Fibroblast of the conjunctiva (primary cell): ENCODE measurements at regions not wholly inside any gene's neighbourhood (a gene's known extent, or its start where the extent isn't known, plus 50 kb on each side); places are given as distances from the start of the nearest gene placed in this dataset.

ENCODE experiments used
- DNase-seq: peaks from one replicate; pipeline ENCODE4 v3.0.0-alpha.2; 2010; ENCODE audit warnings: low read depth

DNA sequence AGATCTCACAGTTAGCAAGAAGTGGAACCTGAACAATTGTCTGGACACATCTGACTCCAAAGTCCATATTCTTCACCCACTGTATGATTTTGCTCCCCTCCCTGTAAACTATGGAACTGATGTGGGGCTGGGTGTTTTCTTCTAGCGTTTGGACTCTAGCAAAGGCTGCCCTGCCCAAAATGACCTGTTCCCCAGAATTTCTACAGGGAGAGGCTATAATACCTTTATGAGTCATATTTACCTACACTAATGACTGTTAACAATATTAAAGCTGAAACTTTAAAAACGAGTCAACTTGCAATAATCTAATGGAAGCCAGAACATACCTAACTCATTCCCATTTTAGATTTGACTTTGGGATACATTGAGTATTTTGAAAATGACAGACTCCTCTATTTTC lies 531.2 kb upstream of the CFAP20DC start:
- no peak for DNase-seq

DNA sequence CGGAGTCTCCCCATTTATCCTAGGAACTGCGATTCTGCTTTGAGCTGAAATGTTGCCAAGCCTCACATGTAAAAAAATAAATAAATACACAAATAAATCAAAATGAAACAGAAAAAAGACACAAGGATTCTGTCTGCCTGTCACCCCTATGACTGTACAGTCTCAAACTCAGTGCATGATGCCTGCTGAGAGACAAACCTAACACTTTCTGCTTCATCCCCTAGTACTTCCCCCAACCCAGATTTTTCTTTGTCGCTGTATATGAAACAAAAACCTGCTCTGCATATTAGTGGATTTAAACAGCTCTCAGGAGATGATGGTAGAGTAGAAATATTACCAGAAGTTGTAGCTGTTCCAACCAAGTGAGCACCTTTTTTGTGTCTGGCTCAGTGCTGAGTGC lies 530.7 kb upstream of the CFAP20DC start:
- no peak for DNase-seq

DNA sequence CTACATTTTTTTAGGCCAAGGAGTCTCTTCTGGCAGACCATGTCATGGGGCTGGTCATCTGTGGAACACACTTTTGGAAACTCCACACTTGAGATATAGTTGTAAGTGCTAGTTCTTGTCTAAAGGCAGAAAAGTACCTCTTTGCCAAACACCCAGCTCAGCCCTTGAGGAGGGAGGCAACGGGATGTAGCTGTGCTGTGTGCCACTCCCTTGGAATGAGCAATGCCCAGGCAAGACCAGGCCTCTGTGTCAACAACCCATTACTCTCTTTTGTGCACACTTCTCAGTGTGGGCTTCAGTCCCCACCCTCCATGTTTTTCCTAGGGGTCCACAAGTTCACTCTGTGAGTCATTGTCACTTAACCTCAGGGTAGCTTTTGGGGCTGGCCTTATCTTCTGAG lies 528.3 kb upstream of the CFAP20DC start:
- DNase-seq = no peak

DNA sequence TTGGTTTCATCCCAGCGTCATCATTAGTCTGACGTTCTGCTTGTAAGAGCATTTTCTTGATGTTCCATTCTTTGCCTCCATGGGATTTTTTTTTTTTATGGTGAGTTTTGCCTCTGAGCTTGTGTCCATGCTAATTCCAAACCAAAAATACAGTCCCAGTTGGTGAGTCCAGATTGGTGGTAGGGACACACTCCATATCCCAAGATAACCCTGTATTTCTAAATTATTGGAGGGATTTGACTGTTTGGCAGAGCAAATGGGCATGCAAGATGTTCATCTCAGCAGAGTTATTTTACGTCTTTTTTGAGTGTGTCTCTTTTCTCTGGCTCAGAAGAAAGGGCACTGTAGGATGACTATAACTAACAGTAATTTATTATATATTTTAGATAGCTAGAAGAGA lies 526.8 kb upstream of the CFAP20DC start:
- no peak for DNase-seq

DNA sequence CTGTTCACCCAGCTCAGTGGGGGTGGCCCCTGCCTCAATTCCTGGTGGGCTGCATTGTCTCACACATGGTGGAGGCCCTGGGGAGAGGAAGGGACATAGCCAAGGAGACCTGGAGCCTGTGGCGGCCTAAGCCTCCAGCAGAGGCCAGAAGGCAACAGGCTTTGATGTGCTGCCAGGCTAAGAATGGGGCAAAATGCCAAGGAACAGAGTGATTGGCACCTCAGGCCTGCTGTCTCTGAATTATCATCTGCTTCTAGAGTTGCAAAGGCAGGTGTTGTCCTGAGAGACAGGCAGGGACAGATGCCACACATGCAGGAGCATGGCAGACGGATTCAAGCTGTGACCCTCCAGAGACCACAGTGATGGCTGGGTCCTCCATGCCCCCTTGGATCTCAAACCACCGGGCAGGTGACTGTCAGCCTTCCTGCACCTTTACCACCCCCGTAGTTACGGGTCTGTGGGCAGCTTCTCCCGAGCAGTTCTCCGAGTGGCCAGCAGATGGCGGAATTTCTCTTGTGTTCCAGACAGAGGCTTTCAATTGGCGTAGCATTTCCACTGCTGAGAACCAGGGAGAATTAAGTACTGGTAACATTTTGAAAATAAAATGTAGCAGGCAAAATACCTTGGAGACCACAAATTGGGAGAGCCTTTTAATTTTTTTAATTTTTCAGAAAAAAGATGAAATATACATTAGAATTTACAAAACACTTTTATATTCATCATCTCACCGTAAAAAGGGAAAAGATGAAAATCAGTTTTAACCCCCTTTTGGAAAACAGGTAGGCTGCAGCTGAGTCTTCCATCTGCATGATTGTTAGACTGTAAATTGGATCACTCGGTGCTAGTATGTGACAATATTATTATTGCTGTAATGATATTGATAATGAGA lies 525.5 kb upstream of the CFAP20DC start:
- peak; percentile 66 for DNase-seq

DNA sequence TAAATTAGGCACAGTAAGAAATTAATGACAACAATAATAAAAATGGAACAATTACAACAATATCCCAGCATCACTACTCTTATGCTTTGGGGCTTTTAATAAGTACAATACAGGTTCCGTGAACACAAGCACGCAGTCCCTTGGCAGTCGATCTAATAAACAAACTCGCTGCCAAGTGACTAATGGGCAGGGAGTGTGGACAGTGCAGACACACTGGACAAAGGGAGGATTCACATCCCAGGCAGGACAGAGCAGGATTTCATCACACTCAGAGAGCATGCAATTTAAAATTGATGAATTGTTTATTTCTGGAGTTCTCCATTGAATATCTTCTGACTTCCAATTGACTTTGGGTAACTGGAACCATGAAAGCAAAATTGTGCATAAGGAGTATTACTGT lies 524.1 kb upstream of the CFAP20DC start:
- DNase-seq = peak; percentile 90

DNA sequence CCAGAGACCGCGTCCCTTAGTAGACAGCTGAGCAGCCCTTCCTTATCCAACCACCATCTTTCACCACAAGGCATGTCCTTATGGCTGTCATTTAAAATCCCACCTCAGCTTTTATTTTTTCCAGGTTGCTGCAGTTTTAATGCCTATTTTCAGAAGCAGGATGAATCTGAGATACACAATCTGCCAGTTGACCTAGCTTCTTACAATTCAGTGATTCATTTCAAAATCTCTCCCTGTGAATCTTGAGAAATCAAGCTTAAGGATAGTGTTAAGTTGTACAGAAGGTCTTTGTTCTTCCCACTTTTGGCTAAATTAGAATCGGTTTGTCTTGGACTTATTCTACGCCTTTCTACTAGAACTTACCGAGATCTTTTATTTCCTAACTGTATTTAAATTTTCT lies 522.3 kb upstream of the CFAP20DC start:
- no peak for DNase-seq

DNA sequence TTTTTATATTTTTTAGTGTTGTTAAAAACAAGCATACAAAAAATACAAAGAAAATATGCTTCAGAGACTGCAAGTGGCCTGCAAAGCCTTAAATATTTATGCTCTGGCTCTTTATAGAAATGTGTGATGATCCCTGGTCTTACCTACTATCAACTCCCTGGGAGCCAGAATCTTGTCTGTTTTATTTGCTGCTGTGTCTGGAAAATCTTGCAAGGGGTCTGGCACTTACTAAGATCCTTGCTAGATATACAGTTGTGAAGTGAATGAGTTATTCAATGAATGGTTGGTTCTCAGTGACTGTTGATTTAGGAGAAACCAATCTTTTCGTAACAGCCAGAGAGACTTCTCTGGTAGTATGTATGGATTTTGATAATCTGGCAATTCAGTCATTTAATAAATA lies 521.0 kb upstream of the CFAP20DC start:
- DNase-seq = no peak

DNA sequence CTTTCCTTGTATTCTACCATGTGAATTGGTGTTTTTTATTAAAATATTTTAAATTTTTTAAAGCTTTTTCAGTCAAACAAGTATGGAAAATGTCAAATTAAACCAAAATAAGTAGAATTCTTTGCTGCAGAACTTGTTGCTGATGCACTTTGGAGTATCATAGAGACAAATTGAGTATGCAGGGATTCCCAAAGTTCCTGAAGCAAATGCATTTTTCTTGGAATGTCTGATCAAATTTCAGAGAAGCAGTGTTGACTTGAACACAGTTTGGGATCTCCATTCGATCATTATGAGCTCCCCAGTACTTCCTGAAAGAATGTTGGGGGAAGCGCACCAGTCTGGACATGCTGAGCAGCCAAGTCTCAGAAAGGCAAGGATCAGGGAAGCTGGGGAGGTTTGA lies 517.8 kb upstream of the CFAP20DC start:
- DNase-seq = no peak

DNA sequence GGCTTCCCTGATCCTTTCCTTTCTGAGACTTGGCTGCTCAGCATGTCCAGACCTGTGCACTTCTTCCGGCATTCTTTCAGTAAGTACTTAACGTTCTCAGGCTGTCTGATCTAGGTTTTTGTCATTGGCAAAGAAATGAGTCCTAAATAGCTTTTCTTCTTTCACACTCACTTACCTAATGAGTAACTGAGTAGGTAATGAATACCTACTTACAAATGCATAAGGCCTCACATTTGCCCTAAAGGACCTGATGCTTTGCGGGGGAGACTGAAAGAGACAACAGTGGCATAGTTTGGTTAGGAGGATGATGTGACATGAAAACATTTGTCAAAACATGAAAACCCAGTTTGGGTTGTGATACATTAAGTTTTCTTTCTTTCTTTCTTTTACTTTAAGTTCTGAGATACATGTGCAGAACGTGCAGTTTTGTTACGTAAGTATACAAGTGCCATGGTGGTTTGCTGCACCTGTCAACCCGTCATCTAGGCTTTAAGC lies 516.7 kb upstream of the CFAP20DC start:
- DNase-seq = no peak

DNA sequence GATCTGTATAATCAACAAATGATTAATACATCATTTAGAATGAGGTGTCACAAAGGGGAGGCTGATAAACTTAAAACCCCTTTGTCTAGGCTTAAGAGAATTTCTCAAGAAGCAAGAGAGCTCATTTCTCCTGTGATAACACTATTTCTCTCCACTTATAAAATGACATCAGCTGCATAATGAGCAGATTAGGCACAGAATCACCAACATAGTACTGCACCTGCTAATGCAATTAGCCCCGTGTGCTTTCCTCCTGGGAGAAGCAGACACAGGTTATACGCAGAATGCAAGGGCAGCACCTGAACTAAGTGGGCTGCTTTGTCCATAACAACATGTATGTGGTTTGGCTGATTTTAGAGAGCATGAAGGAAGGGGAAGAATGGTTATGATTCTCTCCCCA lies 515.3 kb upstream of the CFAP20DC start:
- no peak for DNase-seq

DNA sequence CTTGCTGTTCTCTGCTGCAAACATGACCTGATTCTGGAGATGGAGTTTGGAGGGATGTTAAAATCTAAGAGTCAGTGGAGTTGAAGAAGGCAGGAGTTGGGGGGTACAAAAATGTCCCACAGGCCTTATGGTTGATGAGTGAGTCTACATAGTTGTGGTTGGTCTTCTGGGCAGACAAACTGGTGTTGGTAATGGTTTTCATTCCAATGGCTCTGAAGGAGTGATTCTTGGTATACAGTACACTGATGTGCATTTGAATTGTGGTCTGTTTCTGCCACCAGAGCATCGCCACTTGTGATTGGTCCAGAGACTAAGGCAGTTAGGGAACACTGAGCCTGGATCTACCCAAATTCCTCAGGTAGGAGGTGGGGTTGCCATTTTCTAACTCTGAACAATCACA lies 514.1 kb upstream of the CFAP20DC start:
- DNase-seq = no peak

DNA sequence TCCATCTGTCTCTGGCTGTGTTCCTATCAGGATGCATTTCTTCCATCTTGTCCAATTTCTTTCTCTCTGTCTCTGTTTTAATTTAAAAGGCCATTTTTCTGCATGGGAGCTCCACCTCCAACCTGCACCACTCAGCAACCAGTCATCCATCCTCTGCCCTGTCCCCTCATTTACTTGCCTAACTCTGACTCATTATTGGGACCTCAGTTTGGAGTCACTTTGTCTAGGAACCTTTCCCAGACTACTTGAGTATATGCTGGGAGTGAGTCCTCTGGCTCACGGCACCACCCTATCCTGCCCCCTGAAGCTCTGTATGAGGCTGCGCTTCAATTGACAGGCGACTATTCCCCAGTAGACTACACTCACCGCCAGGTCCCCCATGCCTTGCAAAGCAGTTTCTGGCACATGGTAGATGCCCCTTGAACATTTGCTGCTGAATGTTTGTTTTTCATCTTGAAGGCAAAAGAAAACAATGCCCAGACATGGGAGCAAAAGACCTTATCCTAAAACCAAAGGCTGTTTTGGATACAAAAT lies 513.3 kb upstream of the CFAP20DC start:
- no peak for DNase-seq

DNA sequence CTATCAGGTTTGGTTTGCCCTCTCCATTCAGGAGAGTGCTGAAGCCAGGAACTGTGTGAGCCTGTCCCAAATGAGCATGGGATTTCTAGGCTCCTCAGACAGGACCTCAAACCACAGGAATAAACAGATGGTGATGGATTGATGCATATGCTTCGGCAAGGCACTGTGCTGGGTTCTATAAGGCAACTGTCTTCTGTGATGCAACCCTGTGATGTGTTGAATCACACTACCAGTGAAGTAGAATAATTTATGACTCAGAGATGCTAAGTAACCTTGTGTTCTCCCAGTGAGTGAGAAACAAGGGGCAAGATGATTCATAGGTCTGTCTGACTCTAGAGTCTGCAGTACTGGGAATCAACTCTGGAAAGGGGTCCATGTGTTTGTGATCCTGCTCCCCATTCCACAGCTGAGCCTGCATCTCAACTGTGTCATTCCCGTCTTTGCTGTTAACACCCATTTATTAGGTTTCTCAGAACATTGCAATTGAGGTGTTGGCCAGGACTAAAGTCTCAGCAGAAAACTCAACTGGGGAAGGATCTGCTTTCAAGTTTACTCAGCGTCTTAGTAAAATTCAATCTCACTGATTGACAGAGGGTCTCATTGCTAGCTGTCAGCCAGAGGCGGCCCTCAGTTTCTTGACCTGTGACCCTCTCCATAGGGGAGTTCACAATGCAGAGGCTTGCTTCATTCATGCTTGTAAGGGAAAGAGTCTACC lies 510.1 kb upstream of the CFAP20DC start:
- peak; percentile 95 for DNase-seq

DNA sequence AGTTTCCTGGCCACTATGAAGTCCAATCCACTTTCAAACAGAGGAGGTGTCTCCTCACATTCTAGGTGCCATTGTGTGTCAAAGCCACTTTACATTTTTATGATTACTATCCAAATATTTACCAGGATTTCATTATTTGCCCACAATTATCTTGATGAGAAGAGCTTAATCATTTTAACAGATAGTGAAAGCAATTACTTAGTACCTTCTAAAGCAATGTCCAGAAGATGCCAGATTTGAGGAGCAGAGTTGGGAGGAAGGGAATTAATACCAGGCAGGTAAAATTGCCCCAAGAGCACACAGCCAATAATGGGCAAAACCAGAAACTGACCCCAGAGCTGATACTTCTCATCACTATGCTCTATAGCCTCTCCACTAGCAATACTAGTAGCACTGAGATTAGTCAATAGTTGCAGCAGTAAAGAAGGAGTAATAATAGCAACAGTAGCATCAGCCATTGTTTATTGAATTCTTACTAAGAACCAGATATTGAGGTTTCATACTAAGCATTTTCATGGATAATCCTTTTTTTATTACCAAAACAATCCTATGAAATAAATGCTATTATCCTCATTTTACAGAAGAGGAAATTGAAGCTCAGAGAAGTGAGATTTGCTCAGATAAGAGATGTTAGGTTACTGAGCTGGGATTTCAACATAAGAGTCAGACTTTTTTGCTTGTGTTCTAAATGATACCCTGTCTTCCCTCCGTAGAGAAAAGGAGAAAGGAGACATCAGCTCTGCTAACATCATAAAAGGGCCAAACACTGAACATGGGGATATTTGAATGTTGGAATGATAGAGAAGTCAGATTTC lies 509.3 kb upstream of the CFAP20DC start:
- DNase-seq = no peak

DNA sequence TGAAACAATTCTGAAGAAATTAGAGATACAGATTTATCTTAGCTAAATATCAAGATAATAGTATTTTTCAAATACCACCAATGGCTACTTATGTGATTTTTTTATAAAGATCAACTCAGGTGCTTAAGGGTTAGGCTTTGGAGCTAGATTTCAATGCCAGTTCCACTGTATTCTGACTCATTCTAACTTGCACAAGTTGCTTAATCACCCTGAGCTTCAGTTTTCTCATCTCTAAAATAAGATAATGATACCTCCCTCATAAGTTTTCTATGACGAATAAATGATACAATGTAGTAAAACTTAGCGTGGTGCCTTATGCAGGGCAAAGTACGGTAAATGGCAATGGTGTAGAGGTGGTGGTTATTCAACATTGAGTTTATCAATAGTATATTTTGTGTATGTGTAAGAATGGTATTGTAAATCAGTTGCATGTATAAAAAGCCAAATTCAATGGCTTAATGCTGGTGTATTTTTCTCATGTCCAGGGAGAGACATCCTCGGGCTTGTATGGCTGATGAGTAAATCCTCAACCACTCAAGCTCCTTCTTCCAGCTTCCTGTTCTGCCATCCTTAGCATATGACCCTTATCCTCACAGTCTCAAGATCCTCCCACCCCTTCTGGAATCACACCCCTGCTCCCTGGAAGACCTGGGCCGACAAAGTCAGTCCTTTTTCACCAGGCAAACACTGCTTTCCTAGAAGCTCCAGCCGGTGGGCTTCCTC lies 505.9 kb upstream of the CFAP20DC start:
- no peak for DNase-seq

DNA sequence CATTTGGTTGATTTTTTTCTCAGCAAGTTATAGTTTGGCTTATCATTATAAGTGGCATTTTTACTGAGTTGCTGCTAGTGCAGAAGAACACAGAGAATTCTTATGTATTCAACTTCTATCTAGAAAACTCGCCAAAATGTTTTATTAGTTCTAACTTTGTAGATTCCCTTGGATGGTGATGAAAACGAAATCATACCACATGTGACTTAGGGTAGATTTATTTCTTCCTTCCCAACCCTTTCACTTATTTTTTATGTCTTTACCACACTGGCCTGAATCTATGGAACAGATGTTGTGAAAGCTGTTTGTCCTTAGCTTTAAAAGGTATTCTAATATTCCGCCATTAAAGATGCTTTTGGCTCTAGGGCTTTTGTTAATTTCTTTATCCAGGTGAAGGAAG lies 503.3 kb upstream of the CFAP20DC start:
- no peak for DNase-seq

DNA sequence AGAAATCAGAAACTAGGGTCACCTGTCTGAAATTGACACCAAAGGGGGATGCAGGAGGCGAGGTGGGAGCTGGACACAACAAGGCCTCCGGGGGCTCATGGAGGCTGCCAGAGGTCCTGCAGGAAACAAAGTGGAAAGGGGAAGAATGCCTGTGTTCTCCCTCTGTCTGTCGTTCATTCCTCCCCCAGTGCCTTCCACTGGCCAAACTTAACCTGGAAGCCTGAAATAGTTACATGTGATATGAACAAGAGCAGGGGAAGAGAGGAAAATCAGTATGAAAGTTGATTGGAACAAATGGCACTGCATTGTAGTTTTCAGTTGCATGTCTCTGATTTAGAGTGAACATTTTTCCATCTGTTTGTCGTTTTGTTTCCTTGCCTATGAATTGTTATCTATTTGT lies 502.0 kb upstream of the CFAP20DC start:
- no peak for DNase-seq

DNA sequence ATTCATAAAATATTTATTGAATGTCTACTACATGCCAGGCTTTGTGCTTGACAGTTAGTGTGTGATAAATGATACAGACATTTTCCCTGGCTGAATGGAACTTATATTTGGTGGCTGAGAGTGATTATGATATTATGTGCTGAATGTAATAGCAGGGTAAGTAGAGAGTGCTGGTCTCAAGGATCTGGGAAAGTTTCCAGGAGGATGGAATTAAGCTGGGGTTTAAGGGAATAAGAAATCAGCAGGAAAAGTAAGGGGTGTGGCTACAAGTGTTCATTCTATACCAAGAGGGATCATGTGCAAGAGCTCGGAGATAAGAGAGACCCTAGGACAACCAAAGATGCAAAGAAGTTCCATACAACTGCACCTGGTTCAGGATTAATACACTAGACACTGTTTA lies 500.1 kb upstream of the CFAP20DC start:
- no peak for DNase-seq

DNA sequence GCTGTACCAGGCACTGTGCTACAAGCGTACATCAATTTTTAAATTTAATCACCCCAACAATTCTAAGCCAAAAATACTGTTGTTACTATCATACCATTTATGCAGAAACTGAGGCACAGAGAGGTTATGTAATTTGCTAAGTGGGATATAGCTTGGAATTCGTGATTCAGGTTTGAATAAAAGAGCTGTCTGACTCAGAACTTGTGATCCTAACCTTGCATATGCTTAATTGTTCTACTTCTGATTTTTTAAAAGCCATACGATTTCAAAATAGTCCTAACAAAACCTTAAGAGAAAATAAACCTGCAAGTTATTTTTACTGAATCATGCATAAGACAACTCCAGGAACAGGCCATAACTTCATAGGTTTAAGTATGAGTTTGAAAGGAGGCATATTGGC lies 498.0 kb upstream of the CFAP20DC start:
- no peak for DNase-seq

DNA sequence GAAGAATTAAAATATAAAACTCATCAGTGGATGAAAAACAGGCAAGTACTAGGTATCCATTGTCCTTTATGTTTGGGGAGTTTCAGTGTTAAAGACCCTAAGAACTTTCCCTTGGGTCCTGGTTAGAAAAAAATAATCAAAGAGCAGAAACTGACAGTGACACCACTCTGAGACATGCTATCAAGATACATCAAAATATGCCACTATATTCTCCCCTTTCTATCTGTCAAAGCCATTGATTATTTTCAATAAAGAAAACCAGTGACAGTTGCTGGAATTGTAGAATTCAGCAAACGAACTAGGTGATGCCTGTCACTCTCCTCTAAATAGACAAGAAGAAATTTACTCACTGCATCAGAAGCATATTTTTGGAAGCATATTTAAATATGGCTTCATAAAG lies 496.7 kb upstream of the CFAP20DC start:
- DNase-seq = no peak

DNA sequence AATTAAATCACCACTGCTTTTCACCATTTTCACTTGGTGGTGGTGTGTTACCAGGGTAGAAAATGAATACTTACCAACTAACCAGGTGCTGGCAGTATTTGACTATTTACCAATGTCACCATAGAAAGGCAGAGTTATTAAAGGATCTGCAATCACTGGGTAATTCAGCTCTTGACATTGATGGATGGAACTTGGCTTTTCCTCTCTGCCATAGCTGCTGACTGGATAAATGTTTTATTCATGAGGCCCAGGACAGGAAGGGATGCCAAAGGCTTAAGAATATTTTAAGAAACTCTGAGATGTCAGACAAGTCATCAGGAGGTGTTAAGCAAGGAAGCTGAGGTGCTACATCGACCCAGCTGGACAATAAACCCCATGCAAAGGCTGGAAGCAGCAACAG lies 495.5 kb upstream of the CFAP20DC start:
- DNase-seq = no peak
